ENCODE measurements at regions not wholly inside any gene's neighbourhood (a gene's known extent, or its start where the extent isn't known, plus 50 kb on each side); places are given as distances from the start of the nearest gene placed in this dataset.
"Not testable (repeated sequence)": the region's sequence is repeated elsewhere in the genome, so short reads cannot be mapped to it uniquely, and the experiment has no call there.

- Histone ChIP-seq H3K4me3 (ENCODE audit: low read depth in 1 of 2, low read length in 1 of 2) (no peak overlapping the region), H3K36me3 (no peaks in the 10 kb centered on the region), H3K27ac (no peak overlapping the region), H3K9me3 (no peaks in the 10 kb centered on the region), H3K27me3 (no peaks in the 10 kb centered on the region), H3K4me1 (ENCODE audit: control insufficient read depth in 1 of 2, insufficient read depth in 1 of 2, low read depth in 1 of 2, low read length in 1 of 2) (no peaks in the 10 kb centered on the region)
- TF ChIP-seq CTCF (IDR thresholded peaks at IDR 0.05): no peak
These were observed 729.0 kb upstream of the AADAT start for GRCh38 chr4:170818786-170819185.

- no peaks in the 10 kb centered on the region for H3K36me3 ChIP-seq
- no peak for TF ChIP-seq CTCF (IDR thresholded peaks at IDR 0.05)
- no peak overlapping the region for H3K27ac ChIP-seq
- H3K9me3 ChIP-seq: no peaks in the 10 kb centered on the region
- no peak overlapping the region for H3K4me3 ChIP-seq (ENCODE audit: low read depth in 1 of 2, low read length in 1 of 2)
- no peaks in the 10 kb centered on the region for H3K27me3 ChIP-seq
- no peaks in the 10 kb centered on the region for H3K4me1 ChIP-seq (ENCODE audit: control insufficient read depth in 1 of 2, insufficient read depth in 1 of 2, low read depth in 1 of 2, low read length in 1 of 2)
These were observed 715.6 kb upstream of the AADAT start for GRCh38 chr4:170805352-170805751.

GRCh38 chr4:170804930-170805329, 715.2 kb upstream of the AADAT start:
- H3K4me1 ChIP-seq (ENCODE audit: control insufficient read depth in 1 of 2, insufficient read depth in 1 of 2, low read depth in 1 of 2, low read length in 1 of 2): no peaks in the 10 kb centered on the region
- no peak overlapping the region for H3K27ac ChIP-seq
- no peak overlapping the region for H3K4me3 ChIP-seq (ENCODE audit: low read depth in 1 of 2, low read length in 1 of 2)
- H3K36me3 ChIP-seq: no peaks in the 10 kb centered on the region
- no peaks in the 10 kb centered on the region for H3K27me3 ChIP-seq
- H3K9me3 ChIP-seq: no peaks in the 10 kb centered on the region
- no peak for TF ChIP-seq CTCF (IDR thresholded peaks at IDR 0.05)

- Histone ChIP-seq H3K4me3 (ENCODE audit: low read depth in 1 of 2, low read length in 1 of 2) (no peak overlapping the region), H3K36me3 (no peaks in the 10 kb centered on the region), H3K9me3 (no peaks in the 10 kb centered on the region), H3K27me3 (no peaks in the 10 kb centered on the region), H3K4me1 (ENCODE audit: control insufficient read depth in 1 of 2, insufficient read depth in 1 of 2, low read depth in 1 of 2, low read length in 1 of 2) (no peaks in the 10 kb centered on the region), H3K27ac (no peak overlapping the region)
- no peak for TF ChIP-seq CTCF (IDR thresholded peaks at IDR 0.05)
These were observed 713.7 kb upstream of the AADAT start for GRCh38 chr4:170803492-170803891.

GRCh38 chr4:170801771-170802170, 712.0 kb upstream of the AADAT start:
- no peak for TF ChIP-seq CTCF (IDR thresholded peaks at IDR 0.05)
- Histone ChIP-seq H3K4me1 (ENCODE audit: control insufficient read depth in 1 of 2, insufficient read depth in 1 of 2, low read depth in 1 of 2, low read length in 1 of 2) (no peaks in the 10 kb centered on the region), H3K27me3 (no peaks in the 10 kb centered on the region), H3K36me3 (no peaks in the 10 kb centered on the region), H3K27ac (no peak overlapping the region), H3K9me3 (no peaks in the 10 kb centered on the region), H3K4me3 (ENCODE audit: low read depth in 1 of 2, low read length in 1 of 2) (no peak overlapping the region)

- Histone ChIP-seq H3K27ac (no peak overlapping the region), H3K4me1 (ENCODE audit: control insufficient read depth in 1 of 2, insufficient read depth in 1 of 2, low read depth in 1 of 2, low read length in 1 of 2) (no peaks in the 10 kb centered on the region), H3K27me3 (no peaks in the 10 kb centered on the region), H3K36me3 (no peaks in the 10 kb centered on the region), H3K9me3 (peaks cover 3% of the 10 kb centered on the region), H3K4me3 (ENCODE audit: low read depth in 1 of 2, low read length in 1 of 2) (no peak overlapping the region)
- TF ChIP-seq CTCF (IDR thresholded peaks at IDR 0.05): no peak
These were observed 704.8 kb upstream of the AADAT start for GRCh38 chr4:170794525-170794924.

- H3K9me3 ChIP-seq; H3K27ac ChIP-seq; H3K4me3 ChIP-seq (ENCODE audit: low read depth in 1 of 2, low read length in 1 of 2); H3K4me1 ChIP-seq (ENCODE audit: control insufficient read depth in 1 of 2, insufficient read depth in 1 of 2, low read depth in 1 of 2, low read length in 1 of 2); H3K36me3 ChIP-seq; H3K27me3 ChIP-seq: not testable (repeated sequence)
These were observed 698.8 kb upstream of the AADAT start for GRCh38 chr4:170788540-170789051.
